GM12878 (cell line): ENCODE measurements at regions not wholly inside any gene's neighbourhood (a gene's known extent, or its start where the extent isn't known, plus 50 kb on each side); places are given as distances from the start of the nearest gene placed in this dataset.

Source experiments
- ATAC-seq: fragments of 200-7000 bp; cut with Tn5 transposase; 3 replicates; pipeline ENCODE4 v1.9.1; 2020; ENCODE audit warnings: mild to moderate bottlenecking, moderate library complexity
- BruUV-seq: library from RNA; stranded (reverse); fragments of 400-500 nt; replicated peaks from 2 replicates; lab custom pipeline; 2021; lab: Mats Ljungman, UMichigan
- CTCF ChIA-PET: fragments of 300-600 bp; sonication (Branson Sonifier 250); formaldehyde crosslinking; extraction: SDS; loops from one replicate; lab custom pipeline; 2021; ENCODE audit warnings: inconsistent platforms; lab: Yijun Ruan, JAX
- POLR2A ChIA-PET: fragments of 350-600 bp; formaldehyde crosslinking; extraction: SDS; loops from one replicate; lab custom pipeline; 2021; ENCODE audit warnings: inconsistent platforms; lab: Charles Lee
- RAD21 ChIA-PET: fragments of 300-600 bp; sonication (Branson Sonifier 250); formaldehyde crosslinking; loops from one replicate; lab custom pipeline; 2023; ENCODE audit warnings: antibody characterized with exemption; ENCODE audit not compliant: unreplicated experiment; lab: Charles Lee
- SMC1A ChIA-PET: fragments of 300-600 bp; sonication (Branson Sonifier 250); formaldehyde crosslinking; loops from one replicate; lab custom pipeline; 2023; ENCODE audit not compliant: unreplicated experiment, uncharacterized antibody; lab: Charles Lee
- DNase-seq: peaks from one replicate; pipeline ENCODE4 v3.0.0-alpha.2; 2011; ENCODE audit warnings: low read depth, low spot score
- FAIRE-seq: peaks from 3 replicates; lab custom pipeline; 2011; peaks lifted over from hg19 to GRCh38; lab: Jason Lieb, UNC
- H2AFZ ChIP-seq: 2 replicates; pipeline ENCODE4 v1.6.0; 2011; ENCODE audit warnings: low read depth, low read length, control low read depth; ENCODE audit not compliant: control insufficient read depth
- H3K27ac ChIP-seq: 2 replicates; pipeline ENCODE4 v1.5.1; 2011; ENCODE audit warnings: control low read depth; ENCODE audit not compliant: control insufficient read depth, insufficient read depth
- H3K27me3 ChIP-seq, 2 experiments: replicated peaks in 1 of 2; 2 replicates each; pipeline versions ENCODE4 v1.6.0 to v1.6.1; 2011; ENCODE audit warnings: low read length in 1 of 2; ENCODE audit not compliant: control insufficient read depth in 2 of 2, insufficient read depth in 2 of 2
- H3K36me3 ChIP-seq, 2 experiments: 2 replicates each; pipeline ENCODE4 v1.5.1; 2011; ENCODE audit warnings: low read length in 1 of 2; ENCODE audit not compliant: control insufficient read depth in 2 of 2, insufficient read depth in 2 of 2
- H3K4me1 ChIP-seq: 2 replicates; pipeline ENCODE4 v1.6.1; 2011; ENCODE audit warnings: mild to moderate bottlenecking, low read length, moderate library complexity, mixed read lengths; ENCODE audit not compliant: control insufficient read depth, insufficient read depth
- H3K4me2 ChIP-seq: 2 replicates; pipeline ENCODE4 v1.6.0; 2011; ENCODE audit warnings: control low read depth; ENCODE audit not compliant: control insufficient read depth, insufficient read depth
- H3K4me3 ChIP-seq: fragments of 200-600 bp; sonication (generic); 2 replicates; pipeline ENCODE4 v1.5.1; 2016
- H3K79me2 ChIP-seq: 2 replicates; pipeline ENCODE4 v1.6.0; 2011; ENCODE audit warnings: low read length; ENCODE audit not compliant: control insufficient read depth, insufficient read depth
- H3K9ac ChIP-seq: 2 replicates; pipeline ENCODE4 v1.8.0; 2011; ENCODE audit warnings: low read length, control low read depth, mixed read lengths; ENCODE audit not compliant: control insufficient read depth, insufficient read depth
- H3K9me3 ChIP-seq: replicated peaks from 3 replicates; pipeline ENCODE4 v1.5.1; 2011; ENCODE audit warnings: mild to moderate bottlenecking, low read length; ENCODE audit not compliant: control insufficient read depth, insufficient read depth
- H4K20me1 ChIP-seq: 2 replicates; pipeline ENCODE4 v1.6.0; 2011; ENCODE audit not compliant: control insufficient read depth, insufficient read depth
- FOXK2 ChIP-seq: fragments of 450-650 bp; IDR thresholded peaks from 2 replicates; pipeline ENCODE4 v1.6.1; 2017; ENCODE audit warnings: mild to moderate bottlenecking, moderate library complexity
- MTA2 ChIP-seq: fragments of 450-650 bp; IDR thresholded peaks from 2 replicates; pipeline ENCODE4 v1.6.1; 2016; ENCODE audit warnings: low read depth, mild to moderate bottlenecking, moderate library complexity
- MTA3 ChIP-seq: IDR thresholded peaks from 2 replicates; pipeline ENCODE4 v1.6.1; 2012; ENCODE audit warnings: low read length, inconsistent platforms, borderline replicate concordance
- NBN ChIP-seq: fragments of 450-650 bp; IDR thresholded peaks from 2 replicates; pipeline ENCODE4 v1.6.1; 2016
- POU2F2 ChIP-seq: IDR thresholded peaks from 3 replicates; pipeline ENCODE4 v1.6.1; 2011; ENCODE audit warnings: low read depth, mild to moderate bottlenecking, low read length, borderline replicate concordance
- RFX5 ChIP-seq: IDR thresholded peaks from 2 replicates; pipeline ENCODE4 v1.6.1; 2011; ENCODE audit warnings: low read depth, low read length, improper control_type of control experiment
- SIN3A ChIP-seq: IDR thresholded peaks from 2 replicates; pipeline ENCODE4 v1.6.1; 2012; ENCODE audit warnings: low read depth, low read length, improper control_type of control experiment
- SIX5 ChIP-seq: IDR thresholded peaks from 2 replicates; pipeline ENCODE4 v1.6.1; 2011; ENCODE audit warnings: mild to moderate bottlenecking, low read depth, low read length, moderate library complexity; ENCODE audit not compliant: severe bottlenecking
- SRF ChIP-seq, 2 experiments: IDR thresholded peaks; 2 replicates each; pipeline ENCODE4 v1.6.1; 2011; ENCODE audit warnings: low read depth in 2 of 2, low read length in 2 of 2, mild to moderate bottlenecking in 1 of 2, moderate library complexity in 1 of 2
- WGBS: methylation state at CpG from one replicate; pipeline ENCODE4 v1.1.6; 2016; ENCODE audit warnings: low lambda C conversion rate; ENCODE audit not compliant: insufficient replicate concordance, insufficient coverage; ENCODE audit errors: missing lambda C conversion rate; 5-methylcytosine and 5-hydroxymethylcytosine counted together
- in situ Hi-C: fragments of 300-500 bp; cut with MboI; formaldehyde crosslinking; loops from 9 replicates; pipeline ENCODE4 v1.14.3; 2018; ENCODE audit warnings: mixed read lengths
- intact Hi-C: fragments of 100-400 bp; cut with micrococcal nuclease; formaldehyde crosslinking; loops from one replicate; pipeline ENCODE4 v1.14.2; 2022; ENCODE audit not compliant: unreplicated experiment
- TF ChIP-seq, protein P1 (sequence below): fragments of 450-650 bp; IDR thresholded peaks from 2 replicates; pipeline ENCODE4 v1.6.1; 2016; ENCODE audit warnings: mild to moderate bottlenecking
- TF ChIP-seq, protein P2 (sequence below): fragments of 450-650 bp; IDR thresholded peaks from 2 replicates; pipeline ENCODE4 v1.6.1; 2014; ENCODE audit warnings: mild to moderate bottlenecking
- TF ChIP-seq, protein P3 (sequence below): IDR thresholded peaks from 2 replicates; pipeline ENCODE4 v1.6.1; 2011; ENCODE audit warnings: borderline replicate concordance, low read depth, mild to moderate bottlenecking, moderate library complexity, low read length; ENCODE audit not compliant: insufficient read depth, poor library complexity, severe bottlenecking
- TF ChIP-seq, protein P4 (sequence below): fragments of 450-650 bp; IDR thresholded peaks from 2 replicates; pipeline ENCODE4 v1.6.1; 2018; ENCODE audit warnings: mild to moderate bottlenecking, low read depth, moderate library complexity; ENCODE audit not compliant: partially characterized antibody
- TF ChIP-seq, protein P5 (sequence below): fragments of 450-650 bp; IDR thresholded peaks from 2 replicates; pipeline ENCODE4 v1.6.1; 2017; ENCODE audit warnings: mild to moderate bottlenecking, low read depth, inconsistent platforms; ENCODE audit not compliant: poor library complexity, severe bottlenecking

DNA sequence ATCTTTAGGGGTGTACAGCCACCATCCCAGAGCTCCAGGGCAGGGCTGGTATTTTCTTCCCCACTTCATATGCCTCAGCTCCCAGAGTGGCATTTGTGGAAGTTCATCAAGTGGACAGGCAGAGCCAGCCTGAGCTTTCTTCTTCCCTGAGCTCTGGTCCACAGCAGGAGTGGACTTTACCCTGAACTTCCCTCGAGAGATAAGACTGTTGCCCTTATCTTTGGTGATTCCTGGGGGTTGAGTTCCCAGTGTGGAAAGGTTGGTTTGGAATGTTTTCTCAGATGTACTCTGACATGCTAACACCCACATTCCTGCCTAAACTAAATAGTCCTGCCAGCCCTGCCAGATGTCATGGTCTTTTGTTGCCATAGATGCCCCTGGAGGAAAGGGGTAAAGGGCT lies 62.0 kb upstream of the LGALSL start:
- RAD21 ChIA-PET = no interaction called here
- no peaks in the 10 kb centered on the region for H3K79me2 ChIP-seq
- no peaks in the 10 kb centered on the region for H3K4me1 ChIP-seq
- no peaks in the 10 kb centered on the region; the same call in 2 of the 3 replicates for H3K9me3 ChIP-seq
- H3K9ac ChIP-seq = no peak overlapping the region
- SMC1A ChIA-PET = no interaction called here
- 0% methylated on average over 1 of the region's 1 CpG for WGBS
- CTCF ChIA-PET = interaction anchor here (0.8 kb wide), 1 partner anchor 19 kb away, joined by 4 read pairs; no protein-coding TSS in a partner anchor
- FAIRE-seq (no peak), DNase-seq (no peak), ATAC-seq (no peak)
- intact Hi-C loops = no loop called here
- no peak overlapping the region for H3K4me2 ChIP-seq
- POLR2A ChIA-PET = no interaction called here
- H3K4me3 ChIP-seq = no peak overlapping the region
- no peaks in the 10 kb centered on the region for H3K27me3 ChIP-seq
- in situ Hi-C loops = no loop called here
- no TSS peak for BruUV-seq
- no peak overlapping the region for H2AFZ ChIP-seq
- no peaks in the 10 kb centered on the region for H3K36me3 ChIP-seq
- H4K20me1 ChIP-seq = no peaks in the 10 kb centered on the region
- H3K27ac ChIP-seq = no peak overlapping the region
- TF ChIP-seq, protein P1, sequence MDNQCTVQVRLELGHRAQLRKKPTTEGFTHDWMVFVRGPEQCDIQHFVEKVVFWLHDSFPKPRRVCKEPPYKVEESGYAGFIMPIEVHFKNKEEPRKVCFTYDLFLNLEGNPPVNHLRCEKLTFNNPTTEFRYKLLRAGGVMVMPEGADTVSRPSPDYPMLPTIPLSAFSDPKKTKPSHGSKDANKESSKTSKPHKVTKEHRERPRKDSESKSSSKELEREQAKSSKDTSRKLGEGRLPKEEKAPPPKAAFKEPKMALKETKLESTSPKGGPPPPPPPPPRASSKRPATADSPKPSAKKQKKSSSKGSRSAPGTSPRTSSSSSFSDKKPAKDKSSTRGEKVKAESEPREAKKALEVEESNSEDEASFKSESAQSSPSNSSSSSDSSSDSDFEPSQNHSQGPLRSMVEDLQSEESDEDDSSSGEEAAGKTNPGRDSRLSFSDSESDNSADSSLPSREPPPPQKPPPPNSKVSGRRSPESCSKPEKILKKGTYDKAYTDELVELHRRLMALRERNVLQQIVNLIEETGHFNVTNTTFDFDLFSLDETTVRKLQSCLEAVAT = no peak
- TF ChIP-seq, protein P2, sequence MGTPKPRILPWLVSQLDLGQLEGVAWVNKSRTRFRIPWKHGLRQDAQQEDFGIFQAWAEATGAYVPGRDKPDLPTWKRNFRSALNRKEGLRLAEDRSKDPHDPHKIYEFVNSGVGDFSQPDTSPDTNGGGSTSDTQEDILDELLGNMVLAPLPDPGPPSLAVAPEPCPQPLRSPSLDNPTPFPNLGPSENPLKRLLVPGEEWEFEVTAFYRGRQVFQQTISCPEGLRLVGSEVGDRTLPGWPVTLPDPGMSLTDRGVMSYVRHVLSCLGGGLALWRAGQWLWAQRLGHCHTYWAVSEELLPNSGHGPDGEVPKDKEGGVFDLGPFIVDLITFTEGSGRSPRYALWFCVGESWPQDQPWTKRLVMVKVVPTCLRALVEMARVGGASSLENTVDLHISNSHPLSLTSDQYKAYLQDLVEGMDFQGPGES = no peak
- TF ChIP-seq NBN (no peak), RFX5 (no peak), MTA2 (no peak), SIX5 (no peak), MTA3 (no peak), SRF (IDR thresholded peaks at IDR 0.05; ENCODE audit: low read depth in 2 of 2, low read length in 2 of 2) (no peak), FOXK2 (no peak), POU2F2 (no peak), SIN3A (no peak)
- TF ChIP-seq, protein P3, sequence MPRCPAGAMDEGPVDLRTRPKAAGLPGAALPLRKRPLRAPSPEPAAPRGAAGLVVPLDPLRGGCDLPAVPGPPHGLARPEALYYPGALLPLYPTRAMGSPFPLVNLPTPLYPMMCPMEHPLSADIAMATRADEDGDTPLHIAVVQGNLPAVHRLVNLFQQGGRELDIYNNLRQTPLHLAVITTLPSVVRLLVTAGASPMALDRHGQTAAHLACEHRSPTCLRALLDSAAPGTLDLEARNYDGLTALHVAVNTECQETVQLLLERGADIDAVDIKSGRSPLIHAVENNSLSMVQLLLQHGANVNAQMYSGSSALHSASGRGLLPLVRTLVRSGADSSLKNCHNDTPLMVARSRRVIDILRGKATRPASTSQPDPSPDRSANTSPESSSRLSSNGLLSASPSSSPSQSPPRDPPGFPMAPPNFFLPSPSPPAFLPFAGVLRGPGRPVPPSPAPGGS = no peak
- TF ChIP-seq, protein P4, sequence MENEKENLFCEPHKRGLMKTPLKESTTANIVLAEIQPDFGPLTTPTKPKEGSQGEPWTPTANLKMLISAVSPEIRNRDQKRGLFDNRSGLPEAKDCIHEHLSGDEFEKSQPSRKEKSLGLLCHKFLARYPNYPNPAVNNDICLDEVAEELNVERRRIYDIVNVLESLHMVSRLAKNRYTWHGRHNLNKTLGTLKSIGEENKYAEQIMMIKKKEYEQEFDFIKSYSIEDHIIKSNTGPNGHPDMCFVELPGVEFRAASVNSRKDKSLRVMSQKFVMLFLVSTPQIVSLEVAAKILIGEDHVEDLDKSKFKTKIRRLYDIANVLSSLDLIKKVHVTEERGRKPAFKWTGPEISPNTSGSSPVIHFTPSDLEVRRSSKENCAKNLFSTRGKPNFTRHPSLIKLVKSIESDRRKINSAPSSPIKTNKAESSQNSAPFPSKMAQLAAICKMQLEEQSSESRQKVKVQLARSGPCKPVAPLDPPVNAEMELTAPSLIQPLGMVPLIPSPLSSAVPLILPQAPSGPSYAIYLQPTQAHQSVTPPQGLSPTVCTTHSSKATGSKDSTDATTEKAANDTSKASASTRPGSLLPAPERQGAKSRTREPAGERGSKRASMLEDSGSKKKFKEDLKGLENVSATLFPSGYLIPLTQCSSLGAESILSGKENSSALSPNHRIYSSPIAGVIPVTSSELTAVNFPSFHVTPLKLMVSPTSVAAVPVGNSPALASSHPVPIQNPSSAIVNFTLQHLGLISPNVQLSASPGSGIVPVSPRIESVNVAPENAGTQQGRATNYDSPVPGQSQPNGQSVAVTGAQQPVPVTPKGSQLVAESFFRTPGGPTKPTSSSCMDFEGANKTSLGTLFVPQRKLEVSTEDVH = no peak
- TF ChIP-seq, protein P5, sequence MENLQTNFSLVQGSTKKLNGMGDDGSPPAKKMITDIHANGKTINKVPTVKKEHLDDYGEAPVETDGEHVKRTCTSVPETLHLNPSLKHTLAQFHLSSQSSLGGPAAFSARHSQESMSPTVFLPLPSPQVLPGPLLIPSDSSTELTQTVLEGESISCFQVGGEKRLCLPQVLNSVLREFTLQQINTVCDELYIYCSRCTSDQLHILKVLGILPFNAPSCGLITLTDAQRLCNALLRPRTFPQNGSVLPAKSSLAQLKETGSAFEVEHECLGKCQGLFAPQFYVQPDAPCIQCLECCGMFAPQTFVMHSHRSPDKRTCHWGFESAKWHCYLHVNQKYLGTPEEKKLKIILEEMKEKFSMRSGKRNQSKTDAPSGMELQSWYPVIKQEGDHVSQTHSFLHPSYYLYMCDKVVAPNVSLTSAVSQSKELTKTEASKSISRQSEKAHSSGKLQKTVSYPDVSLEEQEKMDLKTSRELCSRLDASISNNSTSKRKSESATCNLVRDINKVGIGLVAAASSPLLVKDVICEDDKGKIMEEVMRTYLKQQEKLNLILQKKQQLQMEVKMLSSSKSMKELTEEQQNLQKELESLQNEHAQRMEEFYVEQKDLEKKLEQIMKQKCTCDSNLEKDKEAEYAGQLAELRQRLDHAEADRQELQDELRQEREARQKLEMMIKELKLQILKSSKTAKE = no peak
